Gastroesophageal sphincter (tissue), 3 donors: ENCODE measurements at regions not wholly inside any gene's neighbourhood (a gene's known extent, or its start where the extent isn't known, plus 50 kb on each side); places are given as distances from the start of the nearest gene placed in this dataset.

Experiments
- CTCF ChIP-seq, 4 experiments: fragments of 200-600 bp in 2 of 4; fragments of 450-650 bp in 2 of 4; sonication (generic) in 1 of 4; IDR thresholded peaks; one replicate each; pipeline ENCODE4 v1.5.1; 2017 to 2019; ENCODE audit warnings: antibody characterized with exemption in 4 of 4, mild to moderate bottlenecking in 2 of 4, moderate library complexity in 2 of 4
- POLR2A ChIP-seq, 2 donors: fragments of 450-650 bp; IDR thresholded peaks; one replicate each; pipeline ENCODE4 v1.6.1; 2017; ENCODE audit warnings: antibody characterized with exemption in 2 of 2, mild to moderate bottlenecking in 2 of 2, moderate library complexity in 1 of 2

DNA sequence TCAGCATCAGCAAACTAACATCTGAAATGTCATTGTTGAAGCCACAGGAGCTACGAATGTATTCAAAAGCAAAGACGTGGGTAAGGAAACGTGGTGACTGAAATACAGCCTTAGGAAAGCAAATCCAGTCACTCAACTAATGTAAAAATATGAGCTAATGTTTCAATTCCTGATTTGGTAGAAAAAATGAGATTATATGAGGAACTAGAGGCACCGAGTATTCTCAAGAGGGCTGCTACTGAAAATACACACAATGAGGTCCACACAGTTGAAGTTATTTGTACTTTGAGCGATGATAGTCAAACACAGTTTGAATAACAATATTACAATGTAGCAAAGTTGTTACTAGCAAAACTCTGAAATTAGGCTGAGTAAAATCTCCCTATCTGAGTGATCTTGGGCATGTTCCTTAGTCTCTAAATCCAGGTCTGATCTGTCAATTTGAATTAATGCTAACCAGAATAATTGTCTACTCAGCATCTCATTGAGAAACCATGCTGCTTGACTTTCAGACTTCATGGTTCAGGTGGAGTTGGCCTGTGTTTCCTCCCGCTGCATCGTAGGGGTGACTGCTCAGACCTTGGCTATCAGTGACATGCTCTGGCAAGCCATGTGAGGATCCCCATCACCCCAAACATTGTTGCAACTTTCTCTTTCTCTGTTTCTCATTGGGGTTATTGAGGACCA, 467.1 kb upstream of the SOX5 start:
- no peak for TF ChIP-seq POLR2A (IDR thresholded peaks at IDR 0.05)
- TF ChIP-seq CTCF (IDR thresholded peaks at IDR 0.05): no peak
